A549 (cell line): ENCODE measurements at regions not wholly inside any gene's neighbourhood (a gene's known extent, or its start where the extent isn't known, plus 50 kb on each side); places are given as distances from the start of the nearest gene placed in this dataset.

ENCODE experiments used
- ATAC-seq, 2 experiments: fragments of 200-7000 bp in 1 of 2; fragments of >200 bp in 1 of 2; cut with Nextera tagmentation in 1 of 2; cut with Tn5 transposase in 1 of 2; 3 replicates each; pipeline versions ENCODE4 v1.8.0 to v1.9.1; 2018 to 2020; ENCODE audit warnings: mild to moderate bottlenecking in 1 of 2, moderate library complexity in 1 of 2
- CTCF ChIA-PET: fragments of 300-600 bp; sonication (Branson Sonifier 250); formaldehyde crosslinking; extraction: SDS; loops from one replicate; lab custom pipeline; 2021; ENCODE audit warnings: antibody characterized with exemption, inconsistent platforms; lab: Yijun Ruan, JAX
- POLR2A ChIA-PET: fragments of 350-600 bp; formaldehyde crosslinking; extraction: SDS; loops from one replicate; lab custom pipeline; 2021; ENCODE audit warnings: antibody characterized with exemption, inconsistent platforms; lab: Yijun Ruan, JAX
- DNase-seq, 2 experiments: peaks; one replicate each; pipeline versions ENCODE4 v3.0.0 to v3.0.0-alpha.2; 2011 to 2016; ENCODE audit warnings: low read depth in 1 of 2, low spot score in 1 of 2
- FAIRE-seq: peaks from 2 replicates; lab custom pipeline; 2011; peaks lifted over from hg19 to GRCh38; lab: Jason Lieb, UNC
- H3K27ac ChIP-seq, 2 experiments: fragments of >200 bp; sonication (Bioruptor Twin); formaldehyde crosslinking; 3 replicates each; pipeline ENCODE4 v1.5.1; 2016 to 2017
- H3K4me1 ChIP-seq: fragments of >200 bp; sonication (Bioruptor Twin); formaldehyde crosslinking; 3 replicates; pipeline ENCODE4 v1.6.1; 2016
- H3K4me2 ChIP-seq: fragments of >200 bp; sonication (Bioruptor Twin); formaldehyde crosslinking; 3 replicates; pipeline ENCODE4 v1.6.1; 2016
- H3K4me3 ChIP-seq: fragments of >200 bp; sonication (Bioruptor Twin); formaldehyde crosslinking; 3 replicates; pipeline ENCODE4 v1.5.1; 2016
- H3K9me3 ChIP-seq: fragments of >200 bp; sonication (Bioruptor Twin); formaldehyde crosslinking; 3 replicates; pipeline ENCODE4 v1.6.1; 2016
- BHLHE40 ChIP-seq: IDR thresholded peaks from 2 replicates; pipeline ENCODE4 v1.6.1; 2012; ENCODE audit warnings: low read depth, low read length, inconsistent platforms
- CHD4 ChIP-seq: fragments of 200-600 bp; sonication (generic); IDR thresholded peaks from 2 replicates; pipeline ENCODE4 v1.6.1; 2016; ENCODE audit warnings: antibody characterized with exemption, mild to moderate bottlenecking, borderline replicate concordance
- EP300 ChIP-seq, 2 experiments: fragments of >200 bp; sonication (Bioruptor Twin); formaldehyde crosslinking; IDR thresholded peaks; 2 replicates in 1 of 2; 3 replicates in 1 of 2; pipeline ENCODE4 v1.6.1; 2016 to 2017
- FOSB ChIP-seq: fragments of 250-450 bp; sonication (Bioruptor Pico); IDR thresholded peaks from 2 replicates; pipeline ENCODE4 v1.5.0; 2020; ENCODE audit warnings: mild to moderate bottlenecking, moderate library complexity
- FOXS1 ChIP-seq: fragments of 250-450 bp; sonication (Bioruptor Pico); IDR thresholded peaks from 2 replicates; pipeline ENCODE4 v1.5.0; 2020; ENCODE audit warnings: mild to moderate bottlenecking, moderate library complexity
- HDAC2 ChIP-seq: fragments of 200-600 bp; sonication (generic); IDR thresholded peaks from 2 replicates; pipeline ENCODE4 v1.6.1; 2016
- HEYL ChIP-seq: fragments of 250-450 bp; sonication (Bioruptor Pico); IDR thresholded peaks from 2 replicates; pipeline ENCODE4 v1.8.0; 2021; ENCODE audit warnings: mild to moderate bottlenecking, moderate library complexity
- HOXB13 ChIP-seq: fragments of 250-450 bp; sonication (Bioruptor Pico); IDR thresholded peaks from 2 replicates; pipeline ENCODE4 v1.5.0; 2020; ENCODE audit warnings: low read depth, mild to moderate bottlenecking, moderate library complexity
- HOXB5 ChIP-seq: fragments of 250-450 bp; sonication (Bioruptor Pico); IDR thresholded peaks from 2 replicates; pipeline ENCODE4 v1.5.0; 2020; ENCODE audit warnings: mild to moderate bottlenecking, moderate library complexity
- JUN ChIP-seq, 2 experiments: fragments of >200 bp; sonication (Bioruptor Twin); formaldehyde crosslinking; IDR thresholded peaks; 2 replicates in 1 of 2; 3 replicates in 1 of 2; pipeline ENCODE4 v1.6.1; 2016 to 2017
- KDM5A ChIP-seq: fragments of 200-600 bp; sonication (generic); IDR thresholded peaks from 2 replicates; pipeline ENCODE4 v1.6.1; 2016; ENCODE audit warnings: antibody characterized with exemption, mild to moderate bottlenecking
- PHF8 ChIP-seq: fragments of 200-600 bp; sonication (generic); IDR thresholded peaks from 2 replicates; pipeline ENCODE4 v1.6.1; 2016; ENCODE audit warnings: low read depth, mild to moderate bottlenecking, antibody characterized with exemption, moderate library complexity, borderline replicate concordance
- POLR2AphosphoS2 ChIP-seq: conservative IDR thresholded peaks from 2 replicates; pipeline ENCODE4 v1.6.1; 2012; ENCODE audit warnings: low read length, improper control_type of control experiment, inconsistent platforms
- SMC3 ChIP-seq: fragments of >200 bp; sonication (Bioruptor Twin); formaldehyde crosslinking; IDR thresholded peaks from 3 replicates; pipeline ENCODE4 v1.6.1; 2018; ENCODE audit warnings: inconsistent platforms
- SREBF2 ChIP-seq: fragments of 450-650 bp; IDR thresholded peaks from 2 replicates; pipeline ENCODE4 v1.6.1; 2014; ENCODE audit warnings: mild to moderate bottlenecking, moderate library complexity
- ZC3H11A ChIP-seq: fragments of 450-650 bp; IDR thresholded peaks from 2 replicates; pipeline ENCODE4 v1.6.1; 2014; ENCODE audit warnings: antibody characterized with exemption, mild to moderate bottlenecking
- ZNF302 ChIP-seq: fragments of 250-450 bp; sonication (Bioruptor Pico); IDR thresholded peaks from 2 replicates; pipeline ENCODE4 v1.9.0; 2021; ENCODE audit warnings: inconsistent platforms, mild to moderate bottlenecking, moderate library complexity
- ZSCAN20 ChIP-seq: fragments of 250-450 bp; sonication (Bioruptor Pico); IDR thresholded peaks from 2 replicates; pipeline ENCODE4 v1.8.0; 2022; ENCODE audit warnings: mild to moderate bottlenecking, moderate library complexity
- WGBS: methylation state at CpG from one replicate; pipeline ENCODE4 v1.1.6; 2017; ENCODE audit errors: missing lambda C conversion rate; 5-methylcytosine and 5-hydroxymethylcytosine counted together
- TF ChIP-seq, protein P1 (sequence below): fragments of 250-450 bp; sonication (Bioruptor Pico); IDR thresholded peaks from 2 replicates; pipeline ENCODE4 v1.5.0; 2021; ENCODE audit warnings: mild to moderate bottlenecking, moderate library complexity, borderline replicate concordance
- TF ChIP-seq, protein P2 (sequence below): IDR thresholded peaks from 2 replicates; pipeline ENCODE4 v1.6.1; 2012
- TF ChIP-seq, protein P3 (sequence below): fragments of >200 bp; sonication (Bioruptor Twin); formaldehyde crosslinking; IDR thresholded peaks from 2 replicates; pipeline ENCODE4 v1.6.1; 2016
- TF ChIP-seq, protein P4 (sequence below): fragments of >200 bp; sonication (Bioruptor Twin); formaldehyde crosslinking; IDR thresholded peaks from 3 replicates; pipeline ENCODE4 v1.5.1; 2016
- TF ChIP-seq, protein P5 (sequence below): fragments of 150-350 bp; IDR thresholded peaks from 2 replicates; pipeline ENCODE4 v1.6.1; 2014; ENCODE audit warnings: low read depth, mild to moderate bottlenecking, low read length
- TF ChIP-seq, protein P6 (sequence below): fragments of 250-450 bp; sonication (Bioruptor Pico); IDR thresholded peaks from 2 replicates; pipeline ENCODE4 v1.5.0; 2020; ENCODE audit warnings: low read depth, mild to moderate bottlenecking, moderate library complexity
- TF ChIP-seq, protein P7 (sequence below): IDR thresholded peaks from 2 replicates; pipeline ENCODE4 v1.6.1; 2012

DNA sequence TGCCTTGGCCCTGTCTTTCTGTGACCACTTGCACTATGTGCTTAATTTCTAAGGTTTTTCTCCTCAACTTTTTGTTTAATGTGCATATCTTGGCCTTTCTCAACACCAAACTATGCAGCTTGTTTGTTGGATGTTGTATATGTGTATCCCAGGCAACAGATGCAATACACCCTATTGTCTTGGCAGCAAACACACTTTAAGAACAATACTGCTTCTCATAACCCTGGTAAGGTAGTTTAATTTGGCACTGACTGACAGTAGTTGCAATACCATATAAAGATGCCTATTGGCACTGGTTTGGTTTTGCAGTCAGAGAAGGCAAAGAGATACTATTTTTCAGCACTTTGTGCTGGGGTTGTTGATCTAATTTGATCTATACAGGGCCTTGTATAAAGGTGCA lies 360.7 kb upstream of the CWC22 start:
- H3K4me3 ChIP-seq = no peak overlapping the region
- DNase-seq (peak in 1 of 2 experiments; percentile 68), ATAC-seq (peak; percentile 59 to 89), FAIRE-seq (no peak)
- no peak for TF ChIP-seq JUN (IDR thresholded peaks at IDR 0.05)
- TF ChIP-seq, protein P1, sequence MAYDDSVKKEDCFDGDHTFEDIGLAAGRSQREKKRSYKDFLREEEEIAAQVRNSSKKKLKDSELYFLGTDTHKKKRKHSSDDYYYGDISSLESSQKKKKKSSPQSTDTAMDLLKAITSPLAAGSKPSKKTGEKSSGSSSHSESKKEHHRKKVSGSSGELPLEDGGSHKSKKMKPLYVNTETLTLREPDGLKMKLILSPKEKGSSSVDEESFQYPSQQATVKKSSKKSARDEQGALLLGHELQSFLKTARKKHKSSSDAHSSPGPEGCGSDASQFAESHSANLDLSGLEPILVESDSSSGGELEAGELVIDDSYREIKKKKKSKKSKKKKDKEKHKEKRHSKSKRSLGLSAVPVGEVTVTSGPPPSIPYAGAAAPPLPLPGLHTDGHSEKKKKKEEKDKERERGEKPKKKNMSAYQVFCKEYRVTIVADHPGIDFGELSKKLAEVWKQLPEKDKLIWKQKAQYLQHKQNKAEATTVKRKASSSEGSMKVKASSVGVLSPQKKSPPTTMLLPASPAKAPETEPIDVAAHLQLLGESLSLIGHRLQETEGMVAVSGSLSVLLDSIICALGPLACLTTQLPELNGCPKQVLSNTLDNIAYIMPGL (CRISPR knock-in tag) = no peak
- TF ChIP-seq HOXB13 (CRISPR knock-in tag) = no peak
- no peak for TF ChIP-seq PHF8
- no peak for TF ChIP-seq FOSB (CRISPR knock-in tag)
- TF ChIP-seq BHLHE40 = no peak
- TF ChIP-seq POLR2AphosphoS2 = no peak
- no peak for TF ChIP-seq ZNF302 (CRISPR knock-in tag)
- TF ChIP-seq HOXB5 (CRISPR knock-in tag) = no peak
- H3K4me2 ChIP-seq = 0 out of 3 replicates have a peak overlapping the region, but pooled peaks have one; percentile 2
- no peaks in the 10 kb centered on the region for H3K9me3 ChIP-seq
- peaks cover 5% of the 10 kb centered on the region; the same call in 1 of the 3 replicates for H3K4me1 ChIP-seq
- no peak overlapping the region for H3K27ac ChIP-seq
- ChIA-PET CTCF (no interaction called here), POLR2A (no interaction called here)

DNA sequence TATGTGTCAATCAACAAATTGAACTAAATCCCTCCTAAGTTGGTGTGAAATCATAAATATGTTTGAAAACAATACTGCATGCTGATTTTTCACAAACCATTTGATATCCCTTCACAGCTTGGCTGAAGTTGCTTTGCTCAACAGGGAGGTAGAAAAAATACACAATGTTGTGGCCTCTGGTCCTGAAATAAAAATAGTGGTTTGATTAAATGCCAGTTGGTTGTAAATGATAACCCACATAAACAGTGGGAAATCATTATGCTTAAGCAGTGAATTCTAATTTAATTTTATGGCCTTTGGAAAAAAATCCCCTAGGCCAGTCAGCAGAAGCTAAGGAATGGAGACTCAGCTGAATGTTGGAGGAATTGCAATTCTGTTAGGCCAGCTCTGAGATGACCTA lies 359.4 kb upstream of the CWC22 start:
- ChIA-PET CTCF (interaction anchor here (0.6 kb wide), 1 partner anchor 363 kb away, joined by 3 read pairs; no protein-coding TSS in a partner anchor), POLR2A (no interaction called here)
- Histone ChIP-seq H3K4me2 (no peak overlapping the region), H3K9me3 (no peaks in the 10 kb centered on the region), H3K4me1 (peaks cover 5% of the 10 kb centered on the region; the same call in 1 of the 3 replicates), H3K4me3 (no peak overlapping the region), H3K27ac (no peak overlapping the region)
- FAIRE-seq (no peak), ATAC-seq (no peak), DNase-seq (no peak)
- TF ChIP-seq, protein P2, sequence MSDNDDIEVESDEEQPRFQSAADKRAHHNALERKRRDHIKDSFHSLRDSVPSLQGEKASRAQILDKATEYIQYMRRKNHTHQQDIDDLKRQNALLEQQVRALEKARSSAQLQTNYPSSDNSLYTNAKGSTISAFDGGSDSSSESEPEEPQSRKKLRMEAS = no peak
- TF ChIP-seq CHD4 (no peak), FOXS1 (CRISPR knock-in tag) (no peak)
- TF ChIP-seq, protein P3, sequence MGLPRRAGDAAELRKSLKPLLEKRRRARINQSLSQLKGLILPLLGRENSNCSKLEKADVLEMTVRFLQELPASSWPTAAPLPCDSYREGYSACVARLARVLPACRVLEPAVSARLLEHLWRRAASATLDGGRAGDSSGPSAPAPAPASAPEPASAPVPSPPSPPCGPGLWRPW = no peak

DNA sequence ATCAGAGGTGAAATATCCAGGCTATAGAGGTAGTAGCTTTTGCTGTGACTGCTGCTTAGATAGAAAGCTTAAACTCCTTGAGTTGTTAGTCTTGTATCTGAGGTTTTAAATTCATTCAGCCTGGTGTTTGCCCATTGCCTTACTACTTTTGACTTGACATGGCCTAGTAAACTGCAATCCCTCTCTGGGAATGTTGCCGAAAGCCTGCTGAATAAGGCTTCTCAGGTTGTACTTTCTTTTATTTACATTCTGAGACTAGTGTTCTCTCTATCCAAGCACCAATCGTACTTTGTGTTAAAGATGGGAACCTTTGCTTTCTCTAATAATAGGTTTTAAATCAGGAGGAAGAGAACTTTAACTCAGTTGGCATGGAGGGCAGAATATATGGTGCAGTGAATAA lies 357.6 kb upstream of the CWC22 start:
- ChIA-PET POLR2A (no interaction called here), CTCF (no interaction called here)
- no peak overlapping the region for H3K27ac ChIP-seq
- 62% methylated on average over 2 of the region's 2 CpGs for WGBS
- FAIRE-seq (no peak), ATAC-seq (no peak), DNase-seq (no peak)
- no peak for TF ChIP-seq HEYL (CRISPR knock-in tag)
- H3K4me1 ChIP-seq = peaks cover 5% of the 10 kb centered on the region; the same call in 1 of the 3 replicates
- no peaks in the 10 kb centered on the region for H3K9me3 ChIP-seq
- no peak overlapping the region for H3K4me2 ChIP-seq
- H3K4me3 ChIP-seq = no peak overlapping the region

DNA sequence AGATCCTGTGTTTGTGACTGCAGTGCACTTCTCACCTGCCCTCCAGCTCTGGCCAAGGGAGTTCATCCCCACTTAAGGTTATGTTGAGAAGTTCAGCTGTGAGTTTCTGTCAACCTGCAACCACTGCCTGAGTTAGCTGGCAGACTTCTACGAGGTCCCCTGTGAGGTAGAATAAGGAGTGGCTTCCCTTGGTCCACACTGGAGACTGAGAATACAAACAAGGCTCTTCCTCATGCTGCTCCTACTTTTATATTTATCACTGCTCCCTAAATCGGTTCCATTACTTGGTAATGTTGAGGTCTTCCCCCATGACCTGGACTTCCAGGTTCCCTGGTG lies 353.2 kb upstream of the CWC22 start:
- H3K4me1 ChIP-seq = 0 out of 3 replicates have a peak, but pooled peaks cover 3% of the 10 kb centered on the region
- no peak overlapping the region for H3K4me3 ChIP-seq
- CTCF ChIA-PET = interaction anchor here (1.3 kb wide), 1 partner anchor 52 kb away, joined by 3 read pairs; no protein-coding TSS in a partner anchor
- ATAC-seq (no peak), FAIRE-seq (no peak), DNase-seq (no peak)
- H3K27ac ChIP-seq = no peak overlapping the region
- no peaks in the 10 kb centered on the region for H3K9me3 ChIP-seq
- 17% methylated on average over 2 of the region's 2 CpGs for WGBS
- POLR2A ChIA-PET = no interaction called here
- H3K4me2 ChIP-seq = no peak overlapping the region
- TF ChIP-seq, protein P4, sequence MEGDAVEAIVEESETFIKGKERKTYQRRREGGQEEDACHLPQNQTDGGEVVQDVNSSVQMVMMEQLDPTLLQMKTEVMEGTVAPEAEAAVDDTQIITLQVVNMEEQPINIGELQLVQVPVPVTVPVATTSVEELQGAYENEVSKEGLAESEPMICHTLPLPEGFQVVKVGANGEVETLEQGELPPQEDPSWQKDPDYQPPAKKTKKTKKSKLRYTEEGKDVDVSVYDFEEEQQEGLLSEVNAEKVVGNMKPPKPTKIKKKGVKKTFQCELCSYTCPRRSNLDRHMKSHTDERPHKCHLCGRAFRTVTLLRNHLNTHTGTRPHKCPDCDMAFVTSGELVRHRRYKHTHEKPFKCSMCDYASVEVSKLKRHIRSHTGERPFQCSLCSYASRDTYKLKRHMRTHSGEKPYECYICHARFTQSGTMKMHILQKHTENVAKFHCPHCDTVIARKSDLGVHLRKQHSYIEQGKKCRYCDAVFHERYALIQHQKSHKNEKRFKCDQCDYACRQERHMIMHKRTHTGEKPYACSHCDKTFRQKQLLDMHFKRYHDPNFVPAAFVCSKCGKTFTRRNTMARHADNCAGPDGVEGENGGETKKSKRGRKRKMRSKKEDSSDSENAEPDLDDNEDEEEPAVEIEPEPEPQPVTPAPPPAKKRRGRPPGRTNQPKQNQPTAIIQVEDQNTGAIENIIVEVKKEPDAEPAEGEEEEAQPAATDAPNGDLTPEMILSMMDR = no peak
- TF ChIP-seq, protein P5, sequence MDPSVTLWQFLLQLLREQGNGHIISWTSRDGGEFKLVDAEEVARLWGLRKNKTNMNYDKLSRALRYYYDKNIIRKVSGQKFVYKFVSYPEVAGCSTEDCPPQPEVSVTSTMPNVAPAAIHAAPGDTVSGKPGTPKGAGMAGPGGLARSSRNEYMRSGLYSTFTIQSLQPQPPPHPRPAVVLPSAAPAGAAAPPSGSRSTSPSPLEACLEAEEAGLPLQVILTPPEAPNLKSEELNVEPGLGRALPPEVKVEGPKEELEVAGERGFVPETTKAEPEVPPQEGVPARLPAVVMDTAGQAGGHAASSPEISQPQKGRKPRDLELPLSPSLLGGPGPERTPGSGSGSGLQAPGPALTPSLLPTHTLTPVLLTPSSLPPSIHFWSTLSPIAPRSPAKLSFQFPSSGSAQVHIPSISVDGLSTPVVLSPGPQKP = no peak
- TF ChIP-seq ZSCAN20 (CRISPR knock-in tag) (no peak), SREBF2 (no peak), HEYL (CRISPR knock-in tag) (no peak), KDM5A (no peak), EP300 (IDR thresholded peaks at IDR 0.05) (no peak), HDAC2 (no peak), FOSB (CRISPR knock-in tag) (no peak), PHF8 (no peak), ZC3H11A (no peak), SMC3 (no peak)
- TF ChIP-seq, protein P6, sequence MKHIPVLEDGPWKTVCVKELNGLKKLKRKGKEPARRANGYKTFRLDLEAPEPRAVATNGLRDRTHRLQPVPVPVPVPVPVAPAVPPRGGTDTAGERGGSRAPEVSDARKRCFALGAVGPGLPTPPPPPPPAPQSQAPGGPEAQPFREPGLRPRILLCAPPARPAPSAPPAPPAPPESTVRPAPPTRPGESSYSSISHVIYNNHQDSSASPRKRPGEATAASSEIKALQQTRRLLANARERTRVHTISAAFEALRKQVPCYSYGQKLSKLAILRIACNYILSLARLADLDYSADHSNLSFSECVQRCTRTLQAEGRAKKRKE (CRISPR knock-in tag) = no peak
- TF ChIP-seq, protein P7, sequence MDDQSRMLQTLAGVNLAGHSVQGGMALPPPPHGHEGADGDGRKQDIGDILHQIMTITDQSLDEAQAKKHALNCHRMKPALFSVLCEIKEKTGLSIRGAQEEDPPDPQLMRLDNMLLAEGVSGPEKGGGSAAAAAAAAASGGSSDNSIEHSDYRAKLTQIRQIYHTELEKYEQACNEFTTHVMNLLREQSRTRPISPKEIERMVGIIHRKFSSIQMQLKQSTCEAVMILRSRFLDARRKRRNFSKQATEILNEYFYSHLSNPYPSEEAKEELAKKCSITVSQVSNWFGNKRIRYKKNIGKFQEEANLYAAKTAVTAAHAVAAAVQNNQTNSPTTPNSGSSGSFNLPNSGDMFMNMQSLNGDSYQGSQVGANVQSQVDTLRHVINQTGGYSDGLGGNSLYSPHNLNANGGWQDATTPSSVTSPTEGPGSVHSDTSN = no peak
